Glutamatergic neuron (in vitro differentiated cells): ENCODE measurements at regions not wholly inside any gene's neighbourhood (a gene's known extent, or its start where the extent isn't known, plus 50 kb on each side); places are given as distances from the start of the nearest gene placed in this dataset.

Experiments
- DNase-seq: peaks from one replicate; pipeline ENCODE4 v3.0.0; 2022
- H3K27ac Mint-ChIP-seq: one replicate; pipeline ENCODE4 v1.8.0; 2020; ENCODE audit warnings: mild to moderate bottlenecking, mixed read lengths, inconsistent platforms; ENCODE audit not compliant: unreplicated experiment
- H3K27me3 Mint-ChIP-seq: one replicate; pipeline ENCODE4 v1.8.0; 2020; ENCODE audit warnings: mild to moderate bottlenecking, moderate library complexity, mixed read lengths, inconsistent platforms; ENCODE audit not compliant: unreplicated experiment
- H3K36me3 Mint-ChIP-seq: one replicate; pipeline ENCODE4 v1.8.0; 2020; ENCODE audit warnings: mild to moderate bottlenecking, mixed read lengths, inconsistent platforms; ENCODE audit not compliant: unreplicated experiment
- H3K4me1 Mint-ChIP-seq: one replicate; pipeline ENCODE4 v1.8.0; 2020; ENCODE audit warnings: mild to moderate bottlenecking, low read depth, mixed read lengths, inconsistent platforms; ENCODE audit not compliant: unreplicated experiment
- H3K4me3 Mint-ChIP-seq: one replicate; pipeline ENCODE4 v1.8.0; 2020; ENCODE audit warnings: mild to moderate bottlenecking, mixed read lengths, inconsistent platforms; ENCODE audit not compliant: unreplicated experiment
- H3K9me3 Mint-ChIP-seq: one replicate; pipeline ENCODE4 v1.8.0; 2020; ENCODE audit warnings: mild to moderate bottlenecking, moderate library complexity, mixed read lengths, inconsistent platforms; ENCODE audit not compliant: unreplicated experiment
- TF ChIP-seq, protein P1 (sequence below): fragments of 200-600 bp; sonication (generic); IDR thresholded peaks from one replicate; pipeline ENCODE4 v1.5.0; 2021; ENCODE audit not compliant: partially characterized antibody, unreplicated experiment

DNA sequence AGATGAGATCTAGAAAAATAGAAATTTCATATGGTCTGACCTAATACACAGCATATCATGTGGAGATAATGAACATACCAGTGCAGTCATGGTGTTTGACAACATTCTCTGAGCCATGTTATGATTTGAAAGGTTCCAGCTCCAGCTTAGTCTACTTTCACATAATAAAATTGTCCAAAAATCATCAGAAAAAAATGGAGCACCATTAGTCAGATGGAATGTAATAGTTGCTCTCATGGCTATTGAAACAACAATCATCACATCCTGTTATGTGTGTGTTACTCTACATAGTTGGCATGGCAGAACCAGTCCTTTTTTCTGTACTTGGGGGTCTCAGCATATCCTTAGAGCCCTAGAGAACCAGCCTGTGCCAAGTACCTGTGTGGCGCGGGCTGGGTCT, 678.9 kb upstream of the FANCL start:
- peaks cover 9% of the 10 kb centered on the region for H3K4me1 Mint-ChIP-seq
- no peak overlapping the region for H3K27ac Mint-ChIP-seq
- H3K36me3 Mint-ChIP-seq: no peaks in the 10 kb centered on the region
- H3K4me3 Mint-ChIP-seq: no peak overlapping the region
- no peaks in the 10 kb centered on the region for H3K27me3 Mint-ChIP-seq
- TF ChIP-seq, protein P1, sequence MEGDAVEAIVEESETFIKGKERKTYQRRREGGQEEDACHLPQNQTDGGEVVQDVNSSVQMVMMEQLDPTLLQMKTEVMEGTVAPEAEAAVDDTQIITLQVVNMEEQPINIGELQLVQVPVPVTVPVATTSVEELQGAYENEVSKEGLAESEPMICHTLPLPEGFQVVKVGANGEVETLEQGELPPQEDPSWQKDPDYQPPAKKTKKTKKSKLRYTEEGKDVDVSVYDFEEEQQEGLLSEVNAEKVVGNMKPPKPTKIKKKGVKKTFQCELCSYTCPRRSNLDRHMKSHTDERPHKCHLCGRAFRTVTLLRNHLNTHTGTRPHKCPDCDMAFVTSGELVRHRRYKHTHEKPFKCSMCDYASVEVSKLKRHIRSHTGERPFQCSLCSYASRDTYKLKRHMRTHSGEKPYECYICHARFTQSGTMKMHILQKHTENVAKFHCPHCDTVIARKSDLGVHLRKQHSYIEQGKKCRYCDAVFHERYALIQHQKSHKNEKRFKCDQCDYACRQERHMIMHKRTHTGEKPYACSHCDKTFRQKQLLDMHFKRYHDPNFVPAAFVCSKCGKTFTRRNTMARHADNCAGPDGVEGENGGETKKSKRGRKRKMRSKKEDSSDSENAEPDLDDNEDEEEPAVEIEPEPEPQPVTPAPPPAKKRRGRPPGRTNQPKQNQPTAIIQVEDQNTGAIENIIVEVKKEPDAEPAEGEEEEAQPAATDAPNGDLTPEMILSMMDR: no peak
- H3K9me3 Mint-ChIP-seq: no peaks in the 10 kb centered on the region
- DNase-seq: no peak

DNA sequence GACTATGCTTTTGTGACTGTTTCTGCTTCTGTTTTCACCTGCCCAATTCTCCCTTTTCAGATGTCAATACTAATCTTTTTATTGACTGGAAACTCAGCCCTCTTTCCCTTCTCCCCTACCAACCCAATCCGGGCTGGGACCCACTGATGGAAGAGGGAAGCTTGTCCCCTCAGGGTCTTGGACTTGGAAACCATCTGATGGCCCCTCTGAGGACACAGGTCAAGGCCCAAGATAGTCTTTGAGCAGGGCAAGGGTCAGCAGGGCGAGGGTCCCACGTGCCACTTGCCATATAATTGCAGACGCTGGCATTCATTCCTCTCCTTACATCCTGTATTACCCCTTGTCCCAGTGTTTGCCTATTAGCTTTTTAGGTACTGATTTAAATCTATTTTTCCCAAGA, 678.2 kb upstream of the FANCL start:
- no peak overlapping the region for H3K4me3 Mint-ChIP-seq
- TF ChIP-seq, protein P1: no peak
- no peaks in the 10 kb centered on the region for H3K27me3 Mint-ChIP-seq
- no peak for DNase-seq
- no peaks in the 10 kb centered on the region for H3K36me3 Mint-ChIP-seq
- peaks cover 9% of the 10 kb centered on the region for H3K4me1 Mint-ChIP-seq
- H3K9me3 Mint-ChIP-seq: no peaks in the 10 kb centered on the region
- no peak overlapping the region for H3K27ac Mint-ChIP-seq

DNA sequence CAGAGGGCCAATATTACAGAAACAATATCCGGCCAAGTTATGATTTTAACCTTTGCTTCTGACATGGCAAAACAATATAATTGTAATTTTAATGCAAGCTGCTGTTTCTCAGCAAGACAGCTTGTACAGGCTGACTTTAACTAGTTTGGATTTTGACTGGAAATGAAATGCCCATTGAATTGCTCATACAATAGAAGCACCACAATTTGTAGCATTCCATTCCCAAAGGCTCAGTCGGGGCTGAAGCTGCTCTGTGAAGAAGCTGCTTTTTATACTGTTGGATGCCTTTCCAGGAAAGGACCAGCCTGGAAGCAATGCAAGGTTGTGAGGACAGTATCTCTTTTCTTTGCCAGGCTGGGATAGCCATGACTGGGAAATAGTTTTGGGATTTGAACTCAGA, 677.0 kb upstream of the FANCL start:
- Mint-ChIP-seq H3K4me1 (peaks cover 11% of the 10 kb centered on the region), H3K27me3 (no peaks in the 10 kb centered on the region)

DNA sequence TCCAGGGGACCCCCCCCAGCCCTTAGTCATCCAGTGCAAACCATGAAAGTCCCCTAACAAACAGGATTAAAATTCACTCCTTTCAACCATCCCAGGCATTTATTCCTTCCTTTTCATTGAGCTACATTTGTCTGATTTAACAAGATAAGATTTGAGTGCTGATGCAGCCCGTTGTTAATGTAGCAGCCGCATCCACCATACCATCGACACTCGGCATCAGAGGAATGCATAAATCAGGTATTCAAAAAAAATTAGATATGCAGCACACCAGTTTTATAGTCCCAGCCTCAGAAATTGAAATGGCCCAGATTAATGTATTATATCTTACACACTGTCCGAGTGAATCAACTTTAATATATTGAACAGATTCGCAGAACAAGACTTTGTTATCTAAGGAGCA, 676.5 kb upstream of the FANCL start:
- H3K36me3 Mint-ChIP-seq: no peaks in the 10 kb centered on the region
- peaks cover 13% of the 10 kb centered on the region for H3K4me1 Mint-ChIP-seq
- TF ChIP-seq, protein P1: no peak
- no peak overlapping the region for H3K4me3 Mint-ChIP-seq
- DNase-seq: no peak
- no peaks in the 10 kb centered on the region for H3K9me3 Mint-ChIP-seq
- no peaks in the 10 kb centered on the region for H3K27me3 Mint-ChIP-seq
- no peak overlapping the region for H3K27ac Mint-ChIP-seq

More for the DNA sequence above, 677.0 kb upstream of the FANCL start:
- Mint-ChIP-seq H3K36me3 (no peaks in the 10 kb centered on the region), H3K9me3 (no peaks in the 10 kb centered on the region), H3K27ac (no peak overlapping the region), H3K4me3 (no peak overlapping the region)
- DNase-seq: no peak
- TF ChIP-seq, protein P1: no peak

DNA sequence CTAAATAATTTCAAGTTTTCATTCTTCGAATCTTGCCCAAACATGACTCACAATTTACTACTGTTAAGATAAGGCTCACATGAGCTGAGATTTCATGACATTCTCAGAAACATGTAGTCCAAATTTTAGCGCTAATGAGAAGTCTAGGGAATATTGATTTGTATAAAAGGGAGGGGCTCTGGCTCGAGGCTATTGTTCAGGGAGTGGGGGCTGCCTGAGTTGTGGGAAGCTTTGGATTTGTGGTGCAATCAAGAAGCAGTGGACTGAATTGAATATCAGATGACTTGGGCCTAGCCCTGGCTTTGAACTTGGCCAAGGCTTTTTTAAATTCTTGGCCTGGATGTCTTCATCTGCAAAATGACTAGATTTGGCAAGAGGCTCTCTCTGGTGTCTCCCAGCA, 674.9 kb upstream of the FANCL start:
- Mint-ChIP-seq H3K4me1 (peaks cover 15% of the 10 kb centered on the region), H3K4me3 (no peak overlapping the region), H3K27ac (no peak overlapping the region), H3K36me3 (no peaks in the 10 kb centered on the region), H3K27me3 (peaks cover 2% of the 10 kb centered on the region), H3K9me3 (no peaks in the 10 kb centered on the region)
- TF ChIP-seq, protein P1: no peak
- no peak for DNase-seq
